Nephron progenitor cell (in vitro differentiated cells): ENCODE measurements at regions not wholly inside any gene's neighbourhood (a gene's known extent, or its start where the extent isn't known, plus 50 kb on each side); places are given as distances from the start of the nearest gene placed in this dataset.
"Not testable (repeated sequence)": the region's sequence is repeated elsewhere in the genome, so short reads cannot be mapped to it uniquely, and the experiment has no call there.

ENCODE experiments used
- DNase-seq: peaks from one replicate; pipeline ENCODE4 v3.0.0; 2021
- H3K27ac Mint-ChIP-seq: 2 replicates; pipeline ENCODE4 v1.8.0; 2021; ENCODE audit warnings: mild to moderate bottlenecking, moderate library complexity, mixed read lengths
- H3K27me3 Mint-ChIP-seq: 2 replicates; pipeline ENCODE4 v1.8.0; 2021; ENCODE audit warnings: mild to moderate bottlenecking, low read depth, mixed read lengths; ENCODE audit not compliant: poor library complexity
- H3K36me3 Mint-ChIP-seq: 2 replicates; pipeline ENCODE4 v1.8.0; 2021; ENCODE audit warnings: low read depth, mixed read lengths
- H3K4me1 Mint-ChIP-seq: 2 replicates; pipeline ENCODE4 v1.8.0; 2021; ENCODE audit warnings: mixed read lengths
- H3K4me3 Mint-ChIP-seq: 2 replicates; pipeline ENCODE4 v1.8.0; 2021; ENCODE audit warnings: mild to moderate bottlenecking, moderate library complexity, mixed read lengths
- H3K9me3 Mint-ChIP-seq: 2 replicates; pipeline ENCODE4 v1.8.0; 2021; ENCODE audit warnings: mild to moderate bottlenecking, moderate library complexity, mixed read lengths
- TF ChIP-seq, protein P1 (sequence below): fragments of 200-600 bp; sonication (generic); IDR thresholded peaks from 2 replicates; pipeline ENCODE4 v1.5.0; 2021; ENCODE audit warnings: antibody characterized with exemption

DNA sequence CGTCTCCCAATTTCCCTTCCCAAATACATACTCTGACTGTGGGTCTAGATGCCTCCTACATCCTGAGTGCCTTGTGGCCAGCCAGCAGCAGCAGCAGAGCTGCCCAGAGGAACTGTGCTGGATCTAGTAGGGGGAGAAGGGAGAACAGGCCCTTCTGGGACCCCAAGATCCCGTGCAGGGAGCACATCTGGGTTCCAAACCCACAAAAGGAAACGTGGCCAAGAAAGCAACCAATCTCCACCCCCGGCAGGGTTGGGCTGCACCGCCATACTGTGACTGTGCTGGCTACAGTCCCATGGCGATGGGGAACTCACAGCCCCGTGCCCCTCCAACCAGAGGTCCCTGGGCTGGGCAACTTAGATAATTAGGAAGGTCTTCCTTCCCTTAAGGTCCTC, 86.3 kb downstream of the PPCDC start:
- Mint-ChIP-seq H3K27me3 (peaks cover 4% of the 10 kb centered on the region), H3K27ac (no peak overlapping the region), H3K4me3 (no peak overlapping the region), H3K36me3 (peaks cover 8% of the 10 kb centered on the region), H3K4me1 (peaks cover 42% of the 10 kb centered on the region), H3K9me3 (peaks cover 20% of the 10 kb centered on the region)
- TF ChIP-seq, protein P1, sequence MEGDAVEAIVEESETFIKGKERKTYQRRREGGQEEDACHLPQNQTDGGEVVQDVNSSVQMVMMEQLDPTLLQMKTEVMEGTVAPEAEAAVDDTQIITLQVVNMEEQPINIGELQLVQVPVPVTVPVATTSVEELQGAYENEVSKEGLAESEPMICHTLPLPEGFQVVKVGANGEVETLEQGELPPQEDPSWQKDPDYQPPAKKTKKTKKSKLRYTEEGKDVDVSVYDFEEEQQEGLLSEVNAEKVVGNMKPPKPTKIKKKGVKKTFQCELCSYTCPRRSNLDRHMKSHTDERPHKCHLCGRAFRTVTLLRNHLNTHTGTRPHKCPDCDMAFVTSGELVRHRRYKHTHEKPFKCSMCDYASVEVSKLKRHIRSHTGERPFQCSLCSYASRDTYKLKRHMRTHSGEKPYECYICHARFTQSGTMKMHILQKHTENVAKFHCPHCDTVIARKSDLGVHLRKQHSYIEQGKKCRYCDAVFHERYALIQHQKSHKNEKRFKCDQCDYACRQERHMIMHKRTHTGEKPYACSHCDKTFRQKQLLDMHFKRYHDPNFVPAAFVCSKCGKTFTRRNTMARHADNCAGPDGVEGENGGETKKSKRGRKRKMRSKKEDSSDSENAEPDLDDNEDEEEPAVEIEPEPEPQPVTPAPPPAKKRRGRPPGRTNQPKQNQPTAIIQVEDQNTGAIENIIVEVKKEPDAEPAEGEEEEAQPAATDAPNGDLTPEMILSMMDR, result no peak
- no peak for DNase-seq

DNA sequence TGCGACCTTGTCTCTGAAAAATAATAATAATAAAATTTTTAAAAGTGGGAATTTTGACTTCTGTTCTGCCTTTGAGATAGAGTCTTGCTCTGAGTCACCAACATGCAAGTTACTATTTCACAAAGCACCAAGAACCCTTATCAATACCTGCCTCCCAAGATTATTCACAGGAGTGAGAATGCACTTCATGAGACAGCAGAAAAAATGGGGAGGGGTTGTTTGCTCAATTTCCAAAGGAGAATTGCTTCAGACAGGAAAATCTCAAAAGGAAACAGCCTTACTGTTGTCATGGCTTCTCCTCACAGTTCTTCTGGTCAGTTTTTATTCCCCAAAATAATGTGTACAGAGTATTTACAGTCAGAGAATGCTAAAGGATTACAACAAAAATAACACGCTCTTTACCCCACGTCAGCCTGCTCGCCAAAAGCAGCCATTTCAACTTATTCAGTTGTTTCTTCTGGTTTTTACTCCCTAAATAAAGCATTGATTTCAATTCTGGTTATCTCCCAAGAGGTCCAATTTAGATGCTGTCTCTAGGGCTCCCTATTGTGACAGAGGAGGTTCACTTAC, 89.0 kb downstream of the PPCDC start:
- Mint-ChIP-seq H3K4me1 (peaks cover 23% of the 10 kb centered on the region), H3K27me3 (peaks cover 6% of the 10 kb centered on the region), H3K9me3 (peaks cover 41% of the 10 kb centered on the region), H3K4me3 (no peak overlapping the region), H3K36me3 (peaks cover 15% of the 10 kb centered on the region), H3K27ac (no peak overlapping the region)
- TF ChIP-seq, protein P1, result no peak
- DNase-seq, result no peak

DNA sequence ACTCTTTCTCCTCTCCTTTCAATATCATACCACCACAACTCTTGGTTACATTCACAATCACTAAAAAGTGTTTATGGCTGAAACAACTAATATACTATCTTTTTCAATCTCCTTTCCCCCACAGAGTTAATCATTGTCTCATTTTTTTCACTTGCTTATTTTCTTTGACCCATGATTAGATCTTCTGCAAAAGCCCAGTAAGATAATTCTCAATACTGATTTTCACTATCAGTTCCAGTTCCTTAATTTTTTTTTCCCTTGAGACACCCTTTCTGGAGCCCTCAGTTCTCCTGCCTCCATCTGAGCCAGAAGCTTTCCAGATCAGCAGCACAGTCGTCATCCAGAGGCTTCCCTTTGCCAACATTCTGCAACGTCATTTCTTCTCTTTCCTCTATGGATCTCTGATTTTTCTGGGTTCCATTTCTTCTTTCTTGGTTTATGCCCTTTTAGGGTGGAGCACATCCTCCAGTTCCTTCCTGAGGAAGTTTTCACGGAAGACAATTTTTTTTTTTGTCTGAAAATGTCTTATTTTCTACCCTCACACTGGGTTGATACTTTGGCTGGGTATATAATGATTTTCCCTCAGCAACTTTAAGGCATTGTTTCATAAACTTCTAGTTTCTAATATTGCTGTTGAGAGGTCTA, 88.7 kb upstream of the C15orf39 start:
- no peak overlapping the region for H3K27ac Mint-ChIP-seq
- no peak for DNase-seq
- peaks cover 6% of the 10 kb centered on the region for H3K27me3 Mint-ChIP-seq
- H3K9me3 Mint-ChIP-seq, result peaks cover 45% of the 10 kb centered on the region
- peaks cover 21% of the 10 kb centered on the region for H3K4me1 Mint-ChIP-seq
- TF ChIP-seq, protein P1, result no peak
- peaks cover 15% of the 10 kb centered on the region for H3K36me3 Mint-ChIP-seq
- no peak overlapping the region for H3K4me3 Mint-ChIP-seq

DNA sequence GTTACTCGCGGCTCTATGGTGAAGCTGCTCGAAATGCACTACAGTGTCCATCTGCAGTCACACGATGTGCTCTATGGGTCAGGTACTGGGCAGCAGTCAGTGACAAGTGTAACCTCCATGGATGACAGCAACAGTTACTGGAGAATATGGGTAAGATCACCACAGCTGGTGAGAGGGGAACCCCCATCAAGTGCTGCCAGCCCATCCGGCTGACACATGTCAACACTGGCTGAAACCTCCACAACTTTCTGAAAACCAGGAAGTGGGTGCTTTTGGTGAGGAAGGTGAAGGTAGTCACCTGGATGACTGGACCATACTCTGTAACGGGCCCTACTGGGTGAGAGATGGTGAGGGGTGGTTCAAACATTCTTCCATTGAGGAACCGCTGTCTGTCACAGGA, 87.4 kb upstream of the C15orf39 start:
- Mint-ChIP-seq H3K27ac (no peak overlapping the region), H3K4me3 (no peak overlapping the region), H3K9me3 (peaks cover 55% of the 10 kb centered on the region), H3K4me1 (peaks cover 11% of the 10 kb centered on the region), H3K36me3 (peaks cover 15% of the 10 kb centered on the region), H3K27me3 (peaks cover 6% of the 10 kb centered on the region)
- DNase-seq, result no peak
- TF ChIP-seq, protein P1, result no peak

DNA sequence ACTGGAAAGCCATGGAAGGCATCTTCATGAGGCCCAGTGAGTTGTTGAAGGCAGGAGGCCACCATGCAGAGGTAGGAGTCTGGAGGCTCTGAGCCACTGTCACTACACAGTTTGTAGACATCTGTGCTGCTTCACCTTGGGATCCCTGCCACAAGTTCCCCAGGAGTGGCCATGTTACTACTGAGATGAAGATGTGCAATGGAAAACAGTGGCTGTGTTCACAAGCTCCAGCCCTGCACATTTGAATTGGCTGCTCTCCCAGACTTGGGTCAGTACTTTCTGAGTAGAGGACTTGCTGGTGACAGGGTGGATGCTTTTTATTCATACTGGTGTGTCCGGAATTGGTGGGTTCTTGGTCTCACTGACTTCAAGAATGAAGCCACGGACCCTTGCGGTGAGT, 86.9 kb upstream of the C15orf39 start:
- peaks cover 15% of the 10 kb centered on the region for H3K36me3 Mint-ChIP-seq
- TF ChIP-seq, protein P1, result no peak
- no peak for DNase-seq
- peaks cover 11% of the 10 kb centered on the region for H3K4me1 Mint-ChIP-seq
- peak overlapping the region; percentile 92 for H3K27ac Mint-ChIP-seq
- peaks cover 6% of the 10 kb centered on the region for H3K27me3 Mint-ChIP-seq
- peaks cover 56% of the 10 kb centered on the region for H3K9me3 Mint-ChIP-seq
- no peak overlapping the region for H3K4me3 Mint-ChIP-seq

DNA sequence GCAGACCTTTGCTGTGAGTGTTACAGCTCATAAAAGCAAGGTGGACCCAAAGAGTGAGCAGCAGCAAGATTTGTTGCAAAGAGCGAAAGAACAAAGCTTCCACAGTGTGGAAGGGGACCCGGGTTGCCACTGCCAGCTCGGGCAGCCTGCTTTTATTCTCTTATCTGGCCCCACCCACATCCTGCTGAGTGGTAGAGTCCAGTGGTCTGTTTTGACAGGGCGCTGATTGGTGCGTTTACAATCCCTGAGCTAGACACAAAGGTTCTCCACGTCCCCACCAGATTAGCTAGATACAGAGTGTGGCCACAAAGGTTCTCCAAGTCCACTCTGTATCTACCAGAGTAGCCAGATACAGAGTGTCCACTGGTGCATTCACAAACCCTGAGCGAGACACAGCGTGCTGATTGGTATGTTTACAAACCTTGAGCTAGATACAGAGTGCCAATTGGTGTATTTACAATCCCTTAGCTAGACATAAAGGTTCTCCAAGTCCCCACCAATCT, 86.2 kb upstream of the C15orf39 start:
- DNase-seq, H3K27me3 Mint-ChIP-seq, H3K4me3 Mint-ChIP-seq, H3K4me1 Mint-ChIP-seq: not testable (repeated sequence)
- Mint-ChIP-seq H3K36me3 (peaks cover 17% of the 10 kb centered on the region), H3K27ac (peak overlapping the region; percentile 92), H3K9me3 (peaks cover 57% of the 10 kb centered on the region)

DNA sequence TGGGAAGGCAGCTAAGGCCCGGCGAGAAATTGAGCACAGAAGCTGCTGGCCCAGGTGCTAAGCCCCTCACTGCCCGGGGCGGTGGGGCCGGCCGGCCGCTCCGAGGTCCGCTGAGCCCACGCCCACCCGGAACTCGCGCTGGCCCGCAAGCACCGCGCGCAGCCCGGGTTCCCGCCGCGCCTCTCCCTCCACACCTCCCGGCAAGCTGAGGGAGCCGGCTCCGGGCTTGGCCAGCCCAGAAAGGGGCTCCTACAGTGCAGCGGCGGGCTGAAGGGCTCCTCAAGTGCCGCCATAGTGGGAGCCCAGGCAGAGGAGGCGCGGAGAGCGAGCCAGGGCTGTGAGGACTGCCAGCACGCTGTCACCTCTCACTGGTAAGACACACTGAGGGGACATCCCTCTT, 85.5 kb upstream of the C15orf39 start:
- not testable (repeated sequence) for H3K27me3 Mint-ChIP-seq, H3K27ac Mint-ChIP-seq, DNase-seq, H3K4me3 Mint-ChIP-seq, H3K4me1 Mint-ChIP-seq
- Mint-ChIP-seq H3K36me3 (peaks cover 20% of the 10 kb centered on the region), H3K9me3 (peaks cover 60% of the 10 kb centered on the region)
